Spleen (tissue), 7 donors: ENCODE measurements at regions not wholly inside any gene's neighbourhood (a gene's known extent, or its start where the extent isn't known, plus 50 kb on each side); places are given as distances from the start of the nearest gene placed in this dataset.

Experiments used
- CTCF ChIP-seq, 11 experiments: fragments of 200-600 bp in 7 of 11; fragments of 450-650 bp in 4 of 11; sonication (generic) in 4 of 11; IDR thresholded peaks in 8 of 11; conservative IDR thresholded peaks in 3 of 11; 1 replicate in 7 of 11; 2 replicates in 4 of 11; pipeline versions ENCODE4 v1.4.0 to v1.8.0; 2016 to 2021; ENCODE audit warnings: antibody characterized with exemption in 11 of 11, inconsistent platforms in 4 of 11, mild to moderate bottlenecking in 1 of 11
- POLR2A ChIP-seq, 3 donors: fragments of 450-650 bp; IDR thresholded peaks; one replicate each; pipeline ENCODE4 v1.5.1; 2017; ENCODE audit warnings: antibody characterized with exemption in 3 of 3, mild to moderate bottlenecking in 1 of 3
- POLR2AphosphoS5 ChIP-seq, 3 donors: sonication (generic); formaldehyde crosslinking; IDR thresholded peaks; one replicate each; pipeline ENCODE4 v1.5.1; 2017; ENCODE audit warnings: antibody characterized with exemption in 3 of 3
- donor health status: DM: no; HTN: no; CAD: no; lungs with moderate emphysema.
- donor health status: DM: no; HTN: no; CAD: no.
- donor health status: DM: no; HTN: no; CAD: no.

- no peak for TF ChIP-seq CTCF (IDR thresholded peaks at IDR 0.05 in 8 of 11, conservative IDR thresholded peaks at IDR 0.05 in 3 of 11)
- no peak for TF ChIP-seq POLR2A (IDR thresholded peaks at IDR 0.05)
- no peak for TF ChIP-seq POLR2AphosphoS5 (IDR thresholded peaks at IDR 0.05)
These were observed 110.3 kb upstream of the WNT4 start for GRCh38 chr1:22253012-22253790.
